Peyer's patch (tissue), 4 donors: ENCODE measurements at regions not wholly inside any gene's neighbourhood (a gene's known extent, or its start where the extent isn't known, plus 50 kb on each side); places are given as distances from the start of the nearest gene placed in this dataset.

Experiments
- DNase-seq, 3 donors: peaks; one replicate each; pipeline ENCODE4 v3.0.0-alpha.2; 2017 to 2019
- H3K27ac ChIP-seq, 4 donors: fragments of 200-600 bp; sonication (generic); one replicate each; pipeline ENCODE4 v1.5.1; 2016 to 2019
- H3K27me3 ChIP-seq, 2 donors: fragments of 200-600 bp; sonication (generic); one replicate each; pipeline ENCODE4 v1.5.1; 2019
- H3K36me3 ChIP-seq, 3 donors: fragments of 200-600 bp; sonication (generic); one replicate each; pipeline ENCODE4 v1.5.1; 2016 to 2019
- H3K4me1 ChIP-seq, 4 donors: fragments of 200-600 bp; sonication (generic); one replicate each; pipeline ENCODE4 v1.5.1; 2016 to 2019
- H3K4me3 ChIP-seq, 4 donors: fragments of 200-600 bp; sonication (generic); 1 replicate in 3 of 4; 2 replicates in 1 of 4; pipeline ENCODE4 v1.5.1; 2016 to 2019; ENCODE audit warnings: mild to moderate bottlenecking in 1 of 4
- H3K9me3 ChIP-seq, 4 donors: fragments of 200-600 bp; sonication (generic); one replicate each; pipeline ENCODE4 v1.5.1; 2016 to 2019; ENCODE audit warnings: mild to moderate bottlenecking in 1 of 4
- CTCF ChIP-seq, 6 experiments: fragments of 450-650 bp in 4 of 6; fragments of 200-600 bp in 2 of 6; sonication (generic) in 1 of 6; IDR thresholded peaks; one replicate each; pipeline ENCODE4 v1.5.1; 2017 to 2019; ENCODE audit warnings: antibody characterized with exemption in 6 of 6, mild to moderate bottlenecking in 3 of 6, moderate library complexity in 1 of 6
- POLR2A ChIP-seq, 2 donors: fragments of 450-650 bp; IDR thresholded peaks; one replicate each; pipeline ENCODE4 v1.5.1; 2017; ENCODE audit warnings: antibody characterized with exemption in 2 of 2, mild to moderate bottlenecking in 2 of 2, moderate library complexity in 2 of 2

GRCh38 chr15:87792250-87793040, 464.1 kb downstream of the NTRK3 start:
- DNase-seq: no peak
- Histone ChIP-seq H3K4me3 (no peak overlapping the region), H3K9me3 (no peaks in the 10 kb centered on the region), H3K27me3 (no peaks in the 10 kb centered on the region), H3K36me3 (no peaks in the 10 kb centered on the region), H3K4me1 (no peaks in the 10 kb centered on the region), H3K27ac (no peak overlapping the region)
- no peak for TF ChIP-seq POLR2A (IDR thresholded peaks at IDR 0.05)
- TF ChIP-seq CTCF (IDR thresholded peaks at IDR 0.05): no peak

- H3K9me3 ChIP-seq: no peaks in the 10 kb centered on the region
- H3K4me3 ChIP-seq: no peak overlapping the region
- TF ChIP-seq CTCF (IDR thresholded peaks at IDR 0.05) (no peak), POLR2A (IDR thresholded peaks at IDR 0.05) (no peak)
- H3K27me3 ChIP-seq: no peaks in the 10 kb centered on the region
- no peak overlapping the region for H3K27ac ChIP-seq
- DNase-seq: no peak
- no peaks in the 10 kb centered on the region for H3K4me1 ChIP-seq
- no peaks in the 10 kb centered on the region for H3K36me3 ChIP-seq
Measured at GRCh38 chr15:87781959-87782625, 474.4 kb downstream of the NTRK3 start.

GRCh38 chr15:87779746-87780145, 476.8 kb downstream of the NTRK3 start:
- H3K27me3 ChIP-seq: no peaks in the 10 kb centered on the region

GRCh38 chr15:87778358-87778757, 478.2 kb downstream of the NTRK3 start:
- Histone ChIP-seq H3K27me3 (no peaks in the 10 kb centered on the region), H3K9me3 (no peaks in the 10 kb centered on the region), H3K4me1 (no peaks in the 10 kb centered on the region), H3K27ac (no peak overlapping the region), H3K36me3 (no peaks in the 10 kb centered on the region), H3K4me3 (no peak overlapping the region)
- TF ChIP-seq CTCF (IDR thresholded peaks at IDR 0.05) (no peak), POLR2A (IDR thresholded peaks at IDR 0.05) (no peak)
- DNase-seq: no peak

More at GRCh38 chr15:87779746-87780145, 476.8 kb downstream of the NTRK3 start:
- no peaks in the 10 kb centered on the region for H3K36me3 ChIP-seq
- H3K4me3 ChIP-seq: no peak overlapping the region
- no peak overlapping the region for H3K27ac ChIP-seq
- H3K4me1 ChIP-seq: no peaks in the 10 kb centered on the region
- no peak for DNase-seq
- no peak for TF ChIP-seq POLR2A (IDR thresholded peaks at IDR 0.05)
- no peaks in the 10 kb centered on the region for H3K9me3 ChIP-seq

GRCh38 chr15:87777054-87777561, 479.4 kb downstream of the NTRK3 start:
- no peak for DNase-seq
- H3K4me1 ChIP-seq: no peaks in the 10 kb centered on the region
- TF ChIP-seq POLR2A (IDR thresholded peaks at IDR 0.05) (no peak), CTCF (IDR thresholded peaks at IDR 0.05) (no peak)
- no peak overlapping the region for H3K27ac ChIP-seq
- H3K36me3 ChIP-seq: no peaks in the 10 kb centered on the region
- no peaks in the 10 kb centered on the region for H3K9me3 ChIP-seq
- H3K27me3 ChIP-seq: no peaks in the 10 kb centered on the region
- no peak overlapping the region for H3K4me3 ChIP-seq

GRCh38 chr15:87767516-87767915, 489.0 kb downstream of the NTRK3 start:
- no peak for TF ChIP-seq CTCF (IDR thresholded peaks at IDR 0.05)
- no peak for TF ChIP-seq POLR2A (IDR thresholded peaks at IDR 0.05)
- H3K4me3 ChIP-seq: no peak overlapping the region
- no peak overlapping the region for H3K27ac ChIP-seq
- no peaks in the 10 kb centered on the region for H3K4me1 ChIP-seq
- no peaks in the 10 kb centered on the region for H3K27me3 ChIP-seq
- DNase-seq: no peak
- no peaks in the 10 kb centered on the region for H3K9me3 ChIP-seq
- no peaks in the 10 kb centered on the region for H3K36me3 ChIP-seq
